Right lobe of liver (tissue), 4 donors: ENCODE measurements at regions not wholly inside any gene's neighbourhood (a gene's known extent, or its start where the extent isn't known, plus 50 kb on each side); places are given as distances from the start of the nearest gene placed in this dataset.

Experiments
- CTCF ChIP-seq, 4 donors: fragments of 200-600 bp in 3 of 4; fragments of 450-650 bp in 1 of 4; IDR thresholded peaks; one replicate each; pipeline versions ENCODE4 v1.5.1 to v1.8.0; 2016 to 2022; ENCODE audit warnings: antibody characterized with exemption in 4 of 4, mild to moderate bottlenecking in 2 of 4
- POLR2A ChIP-seq: fragments of 450-650 bp; IDR thresholded peaks from one replicate; pipeline ENCODE4 v1.6.1; 2017; ENCODE audit warnings: antibody characterized with exemption, mild to moderate bottlenecking
- donor health status: DM: no; HTN: no; CAD: no.
- donor health status: DM: no; HTN: no; CAD: no.
- donor health status: DM: no; HTN: yes; CAD: no.

GRCh38 chr11:81222491-81222890 lies 1511.2 kb downstream of the FAM181B start:
- no peak for TF ChIP-seq CTCF (IDR thresholded peaks at IDR 0.05)
- TF ChIP-seq POLR2A: no peak
